ENCODE measurements at regions not wholly inside any gene's neighbourhood (a gene's known extent, or its start where the extent isn't known, plus 50 kb on each side); places are given as distances from the start of the nearest gene placed in this dataset.

- no peak for TF ChIP-seq CTCF (IDR thresholded peaks at IDR 0.05; ENCODE audit: extremely low read depth in 1 of 2, insufficient read depth in 1 of 2, low read depth in 1 of 2, low read length in 2 of 2)
- TF ChIP-seq POLR2A (IDR thresholded peaks at IDR 0.05; ENCODE audit: low read depth, low read length) = no peak
- no peak for TF ChIP-seq POLR2AphosphoS5 (IDR thresholded peaks at IDR 0.05; ENCODE audit: insufficient read depth, low read depth, low read length)
- TF ChIP-seq MYC (IDR thresholded peaks at IDR 0.05; ENCODE audit: low read depth, low read length) = no peak
- no peak for TF ChIP-seq EZH2 (IDR thresholded peaks at IDR 0.05; ENCODE audit: borderline replicate concordance, low read depth, low read length, severe bottlenecking)
- no peak for TF ChIP-seq MAX (IDR thresholded peaks at IDR 0.05; ENCODE audit: insufficient read depth, insufficient read length)
Observed at GRCh38 chr11:96781082-96781481, 391.3 kb downstream of the JRKL start.

All from endothelial cell of umbilical vein (primary cell).